Testis (tissue), 2 donors: ENCODE measurements at regions not wholly inside any gene's neighbourhood (a gene's known extent, or its start where the extent isn't known, plus 50 kb on each side); places are given as distances from the start of the nearest gene placed in this dataset.

Experiments used
- CTCF ChIP-seq, 3 experiments: fragments of 450-650 bp in 2 of 3; fragments of 200-600 bp in 1 of 3; sonication (generic) in 1 of 3; IDR thresholded peaks; one replicate each; pipeline ENCODE4 v1.5.1; 2016 to 2019; ENCODE audit warnings: antibody characterized with exemption in 3 of 3, mild to moderate bottlenecking in 2 of 3, moderate library complexity in 1 of 3
- POLR2A ChIP-seq: fragments of 450-650 bp; IDR thresholded peaks from one replicate; pipeline ENCODE4 v1.6.1; 2017; ENCODE audit warnings: antibody characterized with exemption, mild to moderate bottlenecking, moderate library complexity

DNA sequence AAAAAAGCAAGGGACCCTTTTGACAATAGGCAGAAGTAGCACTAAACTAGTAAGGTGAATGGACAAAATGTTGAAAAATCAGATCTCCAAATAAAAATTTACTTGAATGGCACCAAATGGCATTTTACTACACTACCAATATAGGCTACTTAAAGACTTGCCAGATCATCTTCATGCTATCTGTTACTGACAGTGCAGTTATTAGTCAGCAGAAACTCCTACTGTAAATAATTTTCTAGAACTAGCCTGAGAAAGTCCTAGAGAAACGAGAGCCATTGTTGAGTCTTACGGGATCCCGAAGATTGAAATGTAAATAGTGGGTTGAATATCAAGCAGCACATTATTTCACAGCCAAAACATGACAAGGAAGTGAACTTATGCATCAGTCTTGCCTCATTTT is 350.3 kb downstream of the SEC23A start:
- TF ChIP-seq CTCF (IDR thresholded peaks at IDR 0.05) (no peak), POLR2A (no peak)
